ENCODE measurements at regions not wholly inside any gene's neighbourhood (a gene's known extent, or its start where the extent isn't known, plus 50 kb on each side); places are given as distances from the start of the nearest gene placed in this dataset.
A peak's percentile ranks its signal among the peaks of the same experiment; 100 is the strongest.

GRCh38 chr16:80144191-80144590 is 396.6 kb upstream of the DYNLRB2 start:
- no peak overlapping the region for H3K4me3 ChIP-seq (replicated peaks; ENCODE audit: low read depth, low read length)
- DNase-seq (ENCODE audit: low read depth) = no peak
- TF ChIP-seq CTCF (IDR thresholded peaks at IDR 0.05; ENCODE audit: low read length, missing control alignments) = no peak

GRCh38 chr16:80142940-80143339 is 397.9 kb upstream of the DYNLRB2 start:
- no peak for TF ChIP-seq CTCF (IDR thresholded peaks at IDR 0.05; ENCODE audit: low read length, missing control alignments)
- DNase-seq (ENCODE audit: low read depth) = no peak
- no peak overlapping the region for H3K4me3 ChIP-seq (replicated peaks; ENCODE audit: low read depth, low read length)

GRCh38 chr16:80142281-80142680 is 398.5 kb upstream of the DYNLRB2 start:
- no peak for TF ChIP-seq CTCF (IDR thresholded peaks at IDR 0.05; ENCODE audit: low read length, missing control alignments)
- no peak for DNase-seq (ENCODE audit: low read depth)
- no peak overlapping the region for H3K4me3 ChIP-seq (replicated peaks; ENCODE audit: low read depth, low read length)

- H3K4me3 ChIP-seq (replicated peaks; ENCODE audit: low read depth, low read length) = no peak overlapping the region
- no peak for TF ChIP-seq CTCF (IDR thresholded peaks at IDR 0.05; ENCODE audit: low read length, missing control alignments)
- no peak for DNase-seq (ENCODE audit: low read depth)
These were observed 411.0 kb upstream of the DYNLRB2 start for GRCh38 chr16:80129791-80130190.

- TF ChIP-seq CTCF (IDR thresholded peaks at IDR 0.05; ENCODE audit: low read length, missing control alignments) = no peak
- no peak overlapping the region for H3K4me3 ChIP-seq (replicated peaks; ENCODE audit: low read depth, low read length)
- no peak for DNase-seq (ENCODE audit: low read depth)
These were observed 415.1 kb upstream of the DYNLRB2 start for GRCh38 chr16:80125677-80126076.

GRCh38 chr16:80123189-80123588 is 417.6 kb upstream of the DYNLRB2 start:
- no peak for TF ChIP-seq CTCF (IDR thresholded peaks at IDR 0.05; ENCODE audit: low read length, missing control alignments)

GRCh38 chr16:80122115-80122514 is 418.7 kb upstream of the DYNLRB2 start:
- no peak for TF ChIP-seq CTCF (IDR thresholded peaks at IDR 0.05; ENCODE audit: low read length, missing control alignments)
- peak; percentile 24 for DNase-seq (ENCODE audit: low read depth)
- H3K4me3 ChIP-seq (replicated peaks; ENCODE audit: low read depth, low read length) = no peak overlapping the region

More at GRCh38 chr16:80123189-80123588, 417.6 kb upstream of the DYNLRB2 start:
- DNase-seq (ENCODE audit: low read depth) = no peak
- H3K4me3 ChIP-seq (replicated peaks; ENCODE audit: low read depth, low read length) = no peak overlapping the region
